Ovary (tissue), 3 donors: ENCODE measurements at regions not wholly inside any gene's neighbourhood (a gene's known extent, or its start where the extent isn't known, plus 50 kb on each side); places are given as distances from the start of the nearest gene placed in this dataset.
"Not testable (repeated sequence)": the region's sequence is repeated elsewhere in the genome, so short reads cannot be mapped to it uniquely, and the experiment has no call there.

ENCODE experiments used
- CTCF ChIP-seq, 3 donors: fragments of 450-650 bp in 2 of 3; fragments of 200-600 bp in 1 of 3; IDR thresholded peaks; one replicate each; pipeline versions ENCODE4 v1.5.1 to v1.8.0; 2016 to 2022; ENCODE audit warnings: antibody characterized with exemption in 3 of 3, mild to moderate bottlenecking in 1 of 3
- POLR2A ChIP-seq: fragments of 450-650 bp; IDR thresholded peaks from one replicate; pipeline ENCODE4 v1.6.1; 2017; ENCODE audit warnings: antibody characterized with exemption, mild to moderate bottlenecking, moderate library complexity
- donor health status: DM: no; HTN: no; CAD: no.

- TF ChIP-seq POLR2A; CTCF (IDR thresholded peaks at IDR 0.05): not testable (repeated sequence)
These were observed 169.7 kb upstream of the FOXD4L5 start for GRCh38 chr9:65454666-65455065.
